Pancreas (tissue), 10 donors: ENCODE measurements at regions not wholly inside any gene's neighbourhood (a gene's known extent, or its start where the extent isn't known, plus 50 kb on each side); places are given as distances from the start of the nearest gene placed in this dataset.

ENCODE experiments used
- ATAC-seq, 4 donors: fragments of 200-7000 bp; cut with Tn5 transposase; one replicate each; pipeline versions ENCODE4 v1.8.0 to v1.9.1; 2020; ENCODE audit warnings: mild to moderate bottlenecking in 4 of 4, moderate library complexity in 4 of 4
- DNase-seq, 6 donors: peaks; one replicate each; pipeline ENCODE4 v3.0.0-alpha.2; 2020
- FAIRE-seq: peaks from 2 replicates; lab custom pipeline; 2012; peaks lifted over from hg19 to GRCh38; lab: Jason Lieb, UNC
- H3K27ac ChIP-seq, 4 donors: fragments of 200-600 bp; sonication (generic); 1 replicate in 3 of 4; 2 replicates in 1 of 4; pipeline versions ENCODE4 v1.5.0 to v1.8.0; 2020
- H3K27me3 ChIP-seq, 4 donors: fragments of 200-600 bp; one replicate each; pipeline ENCODE4 v1.8.0; 2021
- H3K36me3 ChIP-seq, 3 donors: fragments of 200-600 bp; sonication (generic) in 1 of 3; one replicate each; pipeline versions ENCODE4 v1.5.0 to v1.8.0; 2020 to 2021
- H3K4me1 ChIP-seq, 3 donors: fragments of 200-600 bp; one replicate each; pipeline ENCODE4 v1.8.0; 2021
- H3K4me3 ChIP-seq, 4 donors: fragments of 200-600 bp; sonication (generic) in 2 of 4; one replicate each; pipeline versions ENCODE4 v1.5.0 to v1.8.0; 2020 to 2021
- H3K9me3 ChIP-seq, 4 donors: fragments of 200-600 bp; one replicate each; pipeline ENCODE4 v1.8.0; 2021
- WGBS, 2 donors: extraction: QIAGEN DNeasy Blood & Tissue Kit; methylation state at CpG; one replicate each; pipeline ENCODE4 v1.1.7; 2013; 5-methylcytosine and 5-hydroxymethylcytosine counted together
- intact Hi-C, 3 donors: fragments of 100-400 bp; cut with DNase I; formaldehyde crosslinking; loops; one replicate each; pipeline versions ENCODE4 v1.11.1 to v1.14.2; 2022
- TF ChIP-seq, protein P1 (sequence below), 4 donors: fragments of 200-600 bp; sonication (generic) in 3 of 4; IDR thresholded peaks; one replicate each; pipeline versions ENCODE4 v1.5.0 to v1.8.0; 2021; ENCODE audit warnings: antibody characterized with exemption in 4 of 4
- donor health status: healthy with polysubstance abuse.
- donor health status: DM: no; HTN: no; CAD: no; lungs with moderate emphysema.
- donor health status: DM: no; HTN: no; CAD: no.
- donor health status: control.
- donor health status: control.
- donor health status: Bipolar disorder and iron deficiency.
- donor health status: DM: yes; HTN: yes; CAD: no.
- donor health status: DM: no; HTN: no; CAD: no.
- donor health status: DM: no; HTN: no; CAD: no.
- donor health status: DM: yes; HTN: yes; CAD: no.

DNA sequence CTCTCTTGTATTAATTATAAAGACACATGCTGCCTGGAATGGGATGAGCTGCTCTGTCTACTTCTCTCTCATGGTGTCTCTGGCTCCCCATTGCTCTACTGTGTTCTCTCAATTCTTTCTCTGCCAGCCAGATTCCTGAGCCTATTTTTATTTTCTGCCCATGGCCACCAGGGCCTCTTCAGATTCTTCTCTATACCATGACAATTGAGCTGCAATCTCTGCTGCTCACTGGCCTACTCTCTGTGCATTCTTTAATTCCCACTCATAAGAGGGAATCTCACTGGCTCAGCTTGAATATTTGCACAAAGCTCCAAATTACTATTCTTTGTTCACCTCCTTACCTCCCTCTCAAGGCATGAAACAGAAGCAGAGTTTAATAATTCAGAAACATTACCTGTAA, 161.4 kb upstream of the GULP1 start:
- ATAC-seq (no peak), FAIRE-seq (no peak), DNase-seq (no peak)
- Histone ChIP-seq H3K27me3 (peaks cover 0 to 5% (median 0%) of the 10 kb centered on the region in 4 donors), H3K27ac (no peak overlapping the region), H3K36me3 (no peaks in the 10 kb centered on the region), H3K4me1 (no peaks in the 10 kb centered on the region), H3K9me3 (no peaks in the 10 kb centered on the region), H3K4me3 (no peak overlapping the region)
- intact Hi-C loops: no loop called here
- TF ChIP-seq, protein P1, sequence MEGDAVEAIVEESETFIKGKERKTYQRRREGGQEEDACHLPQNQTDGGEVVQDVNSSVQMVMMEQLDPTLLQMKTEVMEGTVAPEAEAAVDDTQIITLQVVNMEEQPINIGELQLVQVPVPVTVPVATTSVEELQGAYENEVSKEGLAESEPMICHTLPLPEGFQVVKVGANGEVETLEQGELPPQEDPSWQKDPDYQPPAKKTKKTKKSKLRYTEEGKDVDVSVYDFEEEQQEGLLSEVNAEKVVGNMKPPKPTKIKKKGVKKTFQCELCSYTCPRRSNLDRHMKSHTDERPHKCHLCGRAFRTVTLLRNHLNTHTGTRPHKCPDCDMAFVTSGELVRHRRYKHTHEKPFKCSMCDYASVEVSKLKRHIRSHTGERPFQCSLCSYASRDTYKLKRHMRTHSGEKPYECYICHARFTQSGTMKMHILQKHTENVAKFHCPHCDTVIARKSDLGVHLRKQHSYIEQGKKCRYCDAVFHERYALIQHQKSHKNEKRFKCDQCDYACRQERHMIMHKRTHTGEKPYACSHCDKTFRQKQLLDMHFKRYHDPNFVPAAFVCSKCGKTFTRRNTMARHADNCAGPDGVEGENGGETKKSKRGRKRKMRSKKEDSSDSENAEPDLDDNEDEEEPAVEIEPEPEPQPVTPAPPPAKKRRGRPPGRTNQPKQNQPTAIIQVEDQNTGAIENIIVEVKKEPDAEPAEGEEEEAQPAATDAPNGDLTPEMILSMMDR (IDR thresholded peaks at IDR 0.05): no peak

DNA sequence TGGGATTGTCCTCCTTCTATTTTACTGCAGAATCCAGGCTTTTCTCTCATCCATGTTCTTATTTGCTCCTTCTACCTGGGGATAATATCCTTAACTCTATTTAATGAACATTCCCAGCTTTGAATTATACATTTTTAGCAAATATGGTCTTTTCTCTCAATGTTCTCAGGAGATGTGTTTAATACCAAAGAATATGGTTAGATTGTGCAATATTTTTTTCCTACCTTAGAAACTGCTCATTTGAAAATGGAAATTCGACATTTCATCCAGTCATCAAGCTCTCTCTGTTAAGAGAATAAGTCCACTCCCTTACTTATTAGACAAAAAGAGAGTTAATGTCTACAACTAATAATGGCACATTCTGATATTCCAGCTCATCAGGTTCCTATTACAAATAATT, 160.4 kb upstream of the GULP1 start:
- no peaks in the 10 kb centered on the region for H3K9me3 ChIP-seq
- intact Hi-C loops: no loop called here
- TF ChIP-seq, protein P1 (IDR thresholded peaks at IDR 0.05): no peak
- peaks cover 0 to 5% (median 0%) of the 10 kb centered on the region in 4 donors for H3K27me3 ChIP-seq
- H3K36me3 ChIP-seq: no peaks in the 10 kb centered on the region
- 79 to 88% methylated on average over 1 of the region's 1 CpG for WGBS, 2 donors
- ATAC-seq: no peak
- H3K4me3 ChIP-seq: no peak overlapping the region
- no peak for FAIRE-seq
- H3K27ac ChIP-seq: no peak overlapping the region
- no peak for DNase-seq
- peaks cover 0 to 4% (median 4%) of the 10 kb centered on the region in 3 donors for H3K4me1 ChIP-seq

DNA sequence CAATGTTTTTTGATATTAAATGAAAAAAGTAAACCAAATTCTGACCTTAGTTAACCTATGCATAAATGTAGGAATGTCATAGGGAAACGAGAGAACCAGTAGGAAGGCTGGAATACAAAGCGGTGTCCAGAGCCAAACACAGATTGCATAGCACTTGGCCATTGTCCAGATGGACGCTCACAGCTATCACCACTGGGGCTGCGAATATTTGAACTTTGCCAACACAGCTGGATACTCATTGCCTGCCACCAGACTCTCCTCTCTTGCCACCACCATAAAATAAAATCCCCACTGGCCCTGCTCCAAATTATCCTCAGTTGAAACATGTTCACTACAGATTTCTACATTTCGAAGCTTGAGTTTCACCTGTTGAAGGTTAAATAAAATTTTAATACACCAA, 159.3 kb upstream of the GULP1 start:
- no peak overlapping the region for H3K27ac ChIP-seq
- no peaks in the 10 kb centered on the region for H3K36me3 ChIP-seq
- 30 to 42% methylated on average over 5 of the region's 5 CpGs for WGBS, 2 donors
- no peak overlapping the region for H3K4me3 ChIP-seq
- TF ChIP-seq, protein P1 (IDR thresholded peaks at IDR 0.05): no peak
- peaks cover 0 to 4% (median 4%) of the 10 kb centered on the region in 3 donors for H3K4me1 ChIP-seq
- ATAC-seq (no peak), FAIRE-seq (no peak), DNase-seq (no peak)
- H3K27me3 ChIP-seq: peaks cover 0 to 5% (median 0%) of the 10 kb centered on the region in 4 donors
- intact Hi-C loops: no loop called here
- no peaks in the 10 kb centered on the region for H3K9me3 ChIP-seq

DNA sequence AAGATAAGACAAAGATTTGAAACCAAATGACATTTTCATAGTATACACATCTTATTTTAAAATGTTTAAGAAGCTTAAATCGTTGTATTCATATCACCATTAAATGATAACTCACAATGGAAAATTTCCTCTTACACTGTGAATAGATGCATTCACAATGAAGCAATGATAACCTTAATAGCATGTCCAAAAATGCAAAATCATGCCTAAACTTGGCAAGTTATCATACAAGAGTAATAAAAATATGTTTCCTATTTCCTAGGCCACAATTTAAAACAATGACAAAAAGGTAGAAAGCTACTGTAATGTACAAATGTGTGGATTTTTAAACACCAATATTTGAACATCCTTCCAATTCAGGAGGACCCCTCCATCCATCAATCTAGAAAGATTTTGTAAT, 157.4 kb upstream of the GULP1 start:
- H3K27ac ChIP-seq: no peak overlapping the region
- H3K27me3 ChIP-seq: peaks cover 0 to 5% (median 0%) of the 10 kb centered on the region in 4 donors
- peaks cover 0 to 4% (median 4%) of the 10 kb centered on the region in 3 donors for H3K4me1 ChIP-seq
- WGBS, 2 donors: 22 to 28% methylated on average over 1 of the region's 1 CpG
- DNase-seq (no peak), FAIRE-seq (no peak), ATAC-seq (no peak)
- no peaks in the 10 kb centered on the region for H3K36me3 ChIP-seq
- H3K4me3 ChIP-seq: no peak overlapping the region
- TF ChIP-seq, protein P1 (IDR thresholded peaks at IDR 0.05): no peak
- intact Hi-C loops: no loop called here
- H3K9me3 ChIP-seq: no peaks in the 10 kb centered on the region

DNA sequence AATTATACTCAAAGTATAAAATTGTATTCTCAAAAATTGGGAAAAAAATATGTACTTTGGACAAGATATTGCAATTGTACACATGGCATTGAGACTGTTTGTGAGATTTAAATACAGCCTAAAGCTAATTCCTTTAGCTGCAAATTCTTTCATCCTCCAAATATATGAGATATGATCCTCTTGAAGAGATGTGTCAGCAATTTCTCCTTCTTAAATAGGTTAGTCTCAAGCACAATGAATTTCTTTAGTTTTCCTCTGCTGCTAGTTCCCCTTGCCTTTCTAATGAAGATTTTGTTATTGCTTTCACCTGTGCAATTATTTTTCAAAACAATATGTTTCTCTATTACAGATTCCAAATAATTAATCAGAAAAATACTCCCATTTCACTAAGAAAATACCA, 153.4 kb upstream of the GULP1 start:
- ATAC-seq: no peak
- intact Hi-C loops: no loop called here
- no peaks in the 10 kb centered on the region for H3K36me3 ChIP-seq
- peaks cover 0 to under 1% (median 0%) of the 10 kb centered on the region in 4 donors for H3K27me3 ChIP-seq
- TF ChIP-seq, protein P1 (IDR thresholded peaks at IDR 0.05): no peak
- no peak for DNase-seq
- H3K27ac ChIP-seq: no peak overlapping the region
- FAIRE-seq: no peak
- H3K9me3 ChIP-seq: no peaks in the 10 kb centered on the region
- H3K4me3 ChIP-seq: no peak overlapping the region
- H3K4me1 ChIP-seq: peaks cover 0 to 4% (median 4%) of the 10 kb centered on the region in 3 donors
